Upper lobe of left lung (tissue), 6 donors: ENCODE measurements at regions not wholly inside any gene's neighbourhood (a gene's known extent, or its start where the extent isn't known, plus 50 kb on each side); places are given as distances from the start of the nearest gene placed in this dataset.

Experiments used
- ATAC-seq, 2 donors: fragments of 200-7000 bp; cut with Tn5 transposase; one replicate each; pipeline ENCODE4 v1.9.1; 2022; ENCODE audit warnings: mild to moderate bottlenecking in 2 of 2, moderate library complexity in 2 of 2; ENCODE audit not compliant: low FRiP score in 2 of 2
- DNase-seq, 2 donors: peaks; one replicate each; pipeline ENCODE4 v3.0.0-alpha.2; 2019 to 2020
- H3K27ac ChIP-seq, 4 donors: fragments of 200-600 bp; sonication (generic); one replicate each; pipeline ENCODE4 v1.5.1; 2016 to 2019
- H3K27me3 ChIP-seq, 4 donors: fragments of 200-600 bp; sonication (generic); one replicate each; pipeline ENCODE4 v1.5.1; 2017 to 2019
- H3K36me3 ChIP-seq, 4 donors: fragments of 200-600 bp; sonication (generic); one replicate each; pipeline ENCODE4 v1.5.1; 2016 to 2019
- H3K4me1 ChIP-seq, 4 donors: fragments of 200-600 bp; sonication (generic); one replicate each; pipeline ENCODE4 v1.5.1; 2018 to 2019
- H3K4me3 ChIP-seq, 4 donors: fragments of 200-600 bp; sonication (generic); one replicate each; pipeline ENCODE4 v1.5.1; 2017 to 2019; ENCODE audit warnings: mild to moderate bottlenecking in 2 of 4, moderate library complexity in 1 of 4
- H3K9me3 ChIP-seq, 4 donors: fragments of 200-600 bp; sonication (generic); one replicate each; pipeline ENCODE4 v1.5.1; 2018 to 2019
- EP300 ChIP-seq, 4 donors: sonication (generic); formaldehyde crosslinking; IDR thresholded peaks; one replicate each; pipeline ENCODE4 v1.5.1; 2017; ENCODE audit warnings: antibody characterized with exemption in 4 of 4, control low read depth in 2 of 4
- POLR2A ChIP-seq, 4 donors: fragments of 450-650 bp; IDR thresholded peaks; one replicate each; pipeline ENCODE4 v1.5.1; 2016 to 2017; ENCODE audit warnings: antibody characterized with exemption in 4 of 4, mild to moderate bottlenecking in 2 of 4
- POLR2AphosphoS5 ChIP-seq, 2 donors: sonication (generic); formaldehyde crosslinking; IDR thresholded peaks; one replicate each; pipeline ENCODE4 v1.5.1; 2017; ENCODE audit warnings: antibody characterized with exemption in 2 of 2
- WGBS, 2 donors: methylation state at CpG; one replicate each; pipeline ENCODE4 v1.1.5; 2017 to 2018; 5-methylcytosine and 5-hydroxymethylcytosine counted together
- TF ChIP-seq, protein P1 (sequence below), 6 experiments: fragments of 450-650 bp in 4 of 6; fragments of 200-600 bp in 2 of 6; sonication (generic) in 2 of 6; IDR thresholded peaks; one replicate each; pipeline ENCODE4 v1.5.1; 2016 to 2019; ENCODE audit warnings: antibody characterized with exemption in 6 of 6
- donor health status: DM: no; HTN: no; CAD: no; lungs with moderate emphysema.
- donor health status: DM: no; HTN: yes; CAD: no; lungs with severe emphysema.

DNA sequence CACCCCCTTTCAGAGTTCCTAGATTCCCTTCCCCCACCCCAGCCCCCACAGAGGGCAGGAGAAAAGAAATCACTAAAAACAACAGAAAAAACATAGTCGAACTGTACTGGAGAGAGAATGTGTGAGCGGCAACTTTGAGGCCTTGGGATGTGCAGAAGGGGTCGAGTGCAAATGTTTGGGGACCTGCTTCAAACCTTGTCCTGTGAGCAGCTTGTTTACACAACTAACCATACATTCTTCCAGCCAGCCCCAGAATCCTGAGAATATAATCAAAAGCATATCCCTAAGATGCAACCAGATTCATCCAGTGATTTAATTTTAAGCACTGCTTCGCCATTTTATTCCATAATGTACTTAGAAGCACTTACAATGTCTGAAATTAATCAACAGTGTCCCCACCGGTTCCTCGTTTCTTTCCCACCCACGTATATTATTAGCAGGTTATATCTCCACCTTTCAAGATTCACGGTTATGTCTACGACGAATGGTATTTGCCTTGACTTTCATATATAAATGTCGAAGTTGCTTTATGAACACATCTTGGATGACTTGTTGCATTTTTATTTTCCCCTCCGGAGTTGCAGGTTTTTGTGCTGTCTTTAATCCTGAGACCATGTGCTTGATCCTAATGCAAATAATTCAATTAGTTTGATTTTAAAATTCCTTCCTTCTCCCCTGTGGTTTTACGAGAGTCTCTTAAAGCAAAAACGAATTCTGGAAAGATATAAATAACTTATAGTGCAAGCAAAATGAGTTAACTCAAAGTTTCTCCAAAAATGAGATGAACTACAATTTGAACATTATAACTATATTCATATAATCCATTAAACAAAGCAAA, 107.6 kb downstream of the ZIC5 start:
- Histone ChIP-seq H3K27ac (no peak overlapping the region), H3K4me3 (no peak overlapping the region), H3K4me1 (no peaks in the 10 kb centered on the region), H3K9me3 (no peaks in the 10 kb centered on the region), H3K27me3 (no peaks in the 10 kb centered on the region), H3K36me3 (no peaks in the 10 kb centered on the region)
- TF ChIP-seq POLR2AphosphoS5 (IDR thresholded peaks at IDR 0.05): no peak
- no peak for TF ChIP-seq POLR2A (IDR thresholded peaks at IDR 0.05)
- no peak for TF ChIP-seq EP300 (IDR thresholded peaks at IDR 0.05)
- TF ChIP-seq, protein P1, sequence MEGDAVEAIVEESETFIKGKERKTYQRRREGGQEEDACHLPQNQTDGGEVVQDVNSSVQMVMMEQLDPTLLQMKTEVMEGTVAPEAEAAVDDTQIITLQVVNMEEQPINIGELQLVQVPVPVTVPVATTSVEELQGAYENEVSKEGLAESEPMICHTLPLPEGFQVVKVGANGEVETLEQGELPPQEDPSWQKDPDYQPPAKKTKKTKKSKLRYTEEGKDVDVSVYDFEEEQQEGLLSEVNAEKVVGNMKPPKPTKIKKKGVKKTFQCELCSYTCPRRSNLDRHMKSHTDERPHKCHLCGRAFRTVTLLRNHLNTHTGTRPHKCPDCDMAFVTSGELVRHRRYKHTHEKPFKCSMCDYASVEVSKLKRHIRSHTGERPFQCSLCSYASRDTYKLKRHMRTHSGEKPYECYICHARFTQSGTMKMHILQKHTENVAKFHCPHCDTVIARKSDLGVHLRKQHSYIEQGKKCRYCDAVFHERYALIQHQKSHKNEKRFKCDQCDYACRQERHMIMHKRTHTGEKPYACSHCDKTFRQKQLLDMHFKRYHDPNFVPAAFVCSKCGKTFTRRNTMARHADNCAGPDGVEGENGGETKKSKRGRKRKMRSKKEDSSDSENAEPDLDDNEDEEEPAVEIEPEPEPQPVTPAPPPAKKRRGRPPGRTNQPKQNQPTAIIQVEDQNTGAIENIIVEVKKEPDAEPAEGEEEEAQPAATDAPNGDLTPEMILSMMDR (IDR thresholded peaks at IDR 0.05): no peak
- WGBS, 2 donors: 87 to 88% methylated on average over 14 of the region's 14 CpGs
- no peak for ATAC-seq
- no peak for DNase-seq

DNA sequence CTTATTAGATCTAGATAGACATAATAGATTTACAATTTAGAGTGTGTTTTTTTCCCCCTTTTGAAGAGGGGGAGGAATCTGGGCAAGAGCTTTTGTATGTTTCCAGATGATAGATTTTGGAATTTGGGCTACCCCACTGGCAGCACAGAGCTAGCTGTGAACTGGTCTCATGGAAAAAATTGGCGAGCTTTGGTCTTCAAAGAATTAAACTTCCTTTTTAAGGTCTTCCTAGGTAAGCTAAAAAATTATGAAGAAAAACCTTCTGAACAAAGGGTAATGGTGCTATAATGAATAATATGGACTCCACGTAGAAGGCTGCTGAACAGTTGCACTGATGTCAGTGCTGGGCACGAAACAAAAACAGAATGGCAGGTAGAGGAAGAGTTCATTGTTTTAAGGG, 109.3 kb downstream of the ZIC5 start:
- Histone ChIP-seq H3K36me3 (no peaks in the 10 kb centered on the region), H3K27ac (no peak overlapping the region), H3K4me3 (no peak overlapping the region), H3K9me3 (no peaks in the 10 kb centered on the region), H3K4me1 (no peaks in the 10 kb centered on the region), H3K27me3 (no peaks in the 10 kb centered on the region)
- TF ChIP-seq POLR2A (IDR thresholded peaks at IDR 0.05) (no peak), EP300 (IDR thresholded peaks at IDR 0.05) (no peak), POLR2AphosphoS5 (IDR thresholded peaks at IDR 0.05) (no peak)
- TF ChIP-seq, protein P1 (IDR thresholded peaks at IDR 0.05): no peak
- 95 to 97% methylated on average over 3 of the region's 3 CpGs for WGBS, 2 donors
- DNase-seq: no peak
- no peak for ATAC-seq

DNA sequence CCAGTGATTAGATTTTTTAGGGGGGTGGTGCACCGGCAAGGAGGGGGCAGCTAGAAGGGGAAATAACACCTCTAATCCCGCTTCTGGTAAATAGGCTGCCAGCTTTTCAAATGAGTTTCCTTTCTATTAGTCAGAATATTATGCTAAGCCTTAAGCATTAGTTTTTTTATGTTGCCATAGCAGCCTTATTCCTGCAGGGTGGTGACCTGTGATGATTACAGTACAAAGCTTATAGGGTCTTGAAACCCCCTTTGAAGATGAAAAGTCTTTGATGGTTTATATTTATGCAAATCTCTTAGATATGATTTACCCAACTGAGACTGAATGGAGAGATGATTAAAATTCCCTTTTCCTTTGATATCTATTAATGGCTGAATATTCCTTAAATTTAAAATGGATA, 109.8 kb downstream of the ZIC5 start:
- no peak for ATAC-seq
- H3K36me3 ChIP-seq: no peaks in the 10 kb centered on the region
- H3K27me3 ChIP-seq: no peaks in the 10 kb centered on the region
- no peak for TF ChIP-seq POLR2A (IDR thresholded peaks at IDR 0.05)
- H3K27ac ChIP-seq: no peak overlapping the region
- no peak overlapping the region for H3K4me3 ChIP-seq
- 57 to 72% methylated on average over 2 of the region's 2 CpGs for WGBS, 2 donors
- no peaks in the 10 kb centered on the region for H3K4me1 ChIP-seq
- no peaks in the 10 kb centered on the region for H3K9me3 ChIP-seq
- DNase-seq: no peak

DNA sequence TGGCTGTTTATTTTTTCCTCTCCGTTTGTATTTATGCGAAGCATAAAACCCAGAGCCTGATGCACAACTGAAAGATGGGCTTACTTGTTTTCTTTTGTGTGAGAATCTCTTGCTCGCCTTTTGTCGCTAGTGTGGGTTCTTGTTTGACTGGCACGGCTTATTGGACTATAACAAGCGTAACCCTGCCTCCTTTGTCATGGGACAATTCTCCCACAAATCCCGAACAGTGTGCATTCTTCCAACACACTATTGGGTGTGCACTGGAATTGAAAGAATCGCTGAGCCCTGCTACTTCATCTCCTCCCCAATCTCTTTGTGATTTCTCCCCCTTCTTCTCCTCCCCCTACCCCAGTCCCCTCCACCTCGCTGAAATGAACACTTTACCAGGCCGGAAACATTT, 110.8 kb downstream of the ZIC5 start:
- Histone ChIP-seq H3K36me3 (no peaks in the 10 kb centered on the region), H3K27ac (no peak overlapping the region), H3K27me3 (no peaks in the 10 kb centered on the region), H3K4me1 (no peaks in the 10 kb centered on the region), H3K9me3 (no peaks in the 10 kb centered on the region), H3K4me3 (no peak overlapping the region)
- TF ChIP-seq POLR2AphosphoS5 (IDR thresholded peaks at IDR 0.05) (no peak), EP300 (IDR thresholded peaks at IDR 0.05) (no peak), POLR2A (IDR thresholded peaks at IDR 0.05) (no peak)
- TF ChIP-seq, protein P1 (IDR thresholded peaks at IDR 0.05): no peak
- DNase-seq: no peak
- no peak for ATAC-seq
- 93 to 95% methylated on average over 10 of the region's 10 CpGs for WGBS, 2 donors

DNA sequence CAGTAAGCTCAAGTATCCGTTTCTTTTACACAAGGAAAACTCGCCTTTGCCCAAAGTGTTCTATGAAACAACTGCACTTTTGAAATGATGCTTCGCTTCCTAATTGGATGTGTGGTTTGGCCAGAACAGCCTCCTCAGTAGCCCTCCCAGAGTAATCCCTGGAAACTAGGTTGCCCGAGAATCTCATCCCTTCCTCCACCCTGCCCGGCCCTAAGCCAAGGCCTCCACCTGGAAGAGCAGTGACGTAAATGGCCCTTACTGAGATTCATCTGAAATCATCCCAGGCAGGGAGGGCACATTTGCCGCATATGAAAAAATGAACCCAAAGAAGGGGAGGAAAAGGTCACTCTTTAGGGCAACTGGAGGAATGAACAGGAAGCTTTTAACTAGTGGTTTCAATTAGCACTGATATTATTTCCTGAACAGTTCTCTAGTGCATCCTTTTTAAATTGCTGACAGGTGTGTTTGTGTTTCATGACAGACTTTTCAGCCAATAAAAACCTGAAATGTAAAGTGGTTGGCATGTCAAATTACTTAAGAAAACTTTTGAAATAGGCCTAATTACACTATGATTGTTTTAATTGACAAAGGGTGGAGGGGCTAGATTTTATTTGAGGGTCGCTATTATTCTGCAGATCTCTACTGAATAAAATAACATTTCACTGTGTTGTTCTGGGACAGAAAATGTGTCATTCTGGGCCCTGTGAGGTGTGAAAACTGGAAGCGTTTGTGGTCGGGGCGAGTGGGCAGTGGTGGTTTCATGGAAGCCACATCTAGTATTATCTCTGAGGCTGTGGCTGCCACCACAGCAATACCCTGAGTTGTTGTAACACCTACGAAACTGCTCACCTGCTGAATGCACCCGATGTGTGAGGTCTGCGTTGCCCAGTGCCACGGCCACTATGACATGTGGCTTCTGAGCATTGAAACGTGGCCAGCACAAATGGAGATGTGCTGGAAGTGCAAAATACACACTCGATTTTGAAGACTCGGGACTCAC, 112.1 kb downstream of the ZIC5 start:
- 89 to 92% methylated on average over 18 of the region's 18 CpGs for WGBS, 2 donors
- ATAC-seq: no peak
- no peaks in the 10 kb centered on the region for H3K27me3 ChIP-seq
- no peak overlapping the region for H3K27ac ChIP-seq
- no peaks in the 10 kb centered on the region for H3K9me3 ChIP-seq
- TF ChIP-seq, protein P1 (IDR thresholded peaks at IDR 0.05): no peak
- TF ChIP-seq POLR2A (IDR thresholded peaks at IDR 0.05): no peak
- TF ChIP-seq POLR2AphosphoS5 (IDR thresholded peaks at IDR 0.05): no peak
- TF ChIP-seq EP300 (IDR thresholded peaks at IDR 0.05): no peak
- no peaks in the 10 kb centered on the region for H3K36me3 ChIP-seq
- no peak for DNase-seq
- H3K4me3 ChIP-seq: no peak overlapping the region
- no peaks in the 10 kb centered on the region for H3K4me1 ChIP-seq
